Astrocyte (in vitro differentiated cells and primary cell): ENCODE measurements at regions not wholly inside any gene's neighbourhood (a gene's known extent, or its start where the extent isn't known, plus 50 kb on each side); places are given as distances from the start of the nearest gene placed in this dataset.

Experiments
- DNase-seq: peaks from one replicate; pipeline ENCODE4 v3.0.0-alpha.2; 2010; ENCODE audit warnings: low read depth
- FAIRE-seq: peaks from 2 replicates; lab custom pipeline; 2011; peaks lifted over from hg19 to GRCh38; lab: Jason Lieb, UNC
- H2AFZ ChIP-seq: 2 replicates; pipeline ENCODE4 v1.6.0; 2012; ENCODE audit warnings: low read depth, low read length, inconsistent platforms
- H3K27ac ChIP-seq: 2 replicates; pipeline ENCODE4 v1.5.1; 2011; ENCODE audit warnings: low read depth, low read length, inconsistent platforms
- H3K27me3 ChIP-seq: 2 replicates; pipeline ENCODE4 v1.6.0; 2011; ENCODE audit warnings: low read length, inconsistent platforms; ENCODE audit not compliant: insufficient read depth
- H3K36me3 ChIP-seq: 2 replicates; pipeline ENCODE4 v1.5.1; 2011; ENCODE audit warnings: low read length, inconsistent platforms; ENCODE audit not compliant: insufficient read depth
- H3K4me1 ChIP-seq: 2 replicates; pipeline ENCODE4 v1.5.1; 2011; ENCODE audit warnings: low read length, inconsistent platforms; ENCODE audit not compliant: insufficient read depth
- H3K4me2 ChIP-seq: 2 replicates; pipeline ENCODE4 v1.6.0; 2012; ENCODE audit warnings: low read length, inconsistent platforms
- H3K4me3 ChIP-seq: 2 replicates; pipeline ENCODE4 v1.5.1; 2011; ENCODE audit warnings: low read depth, mild to moderate bottlenecking, low read length, inconsistent platforms; ENCODE audit not compliant: insufficient read depth
- H3K79me2 ChIP-seq: 2 replicates; pipeline ENCODE4 v1.6.0; 2012; ENCODE audit warnings: mild to moderate bottlenecking, low read length, inconsistent platforms; ENCODE audit not compliant: insufficient read depth
- H3K9ac ChIP-seq: 2 replicates; pipeline ENCODE4 v1.6.0; 2012; ENCODE audit warnings: mild to moderate bottlenecking, low read length, inconsistent platforms
- H3K9me3 ChIP-seq: 2 replicates; pipeline ENCODE4 v1.5.1; 2012; ENCODE audit warnings: low read depth, mild to moderate bottlenecking, low read length, inconsistent platforms; ENCODE audit not compliant: insufficient read depth
- H4K20me1 ChIP-seq: 2 replicates; pipeline ENCODE4 v1.6.0; 2012; ENCODE audit warnings: low read length, inconsistent platforms; ENCODE audit not compliant: insufficient read depth
- H3K27ac Mint-ChIP-seq: one replicate; pipeline ENCODE4 v1.8.0; 2021; ENCODE audit warnings: mild to moderate bottlenecking, mixed read lengths; ENCODE audit not compliant: unreplicated experiment
- H3K27me3 Mint-ChIP-seq: one replicate; pipeline ENCODE4 v1.8.0; 2021; ENCODE audit warnings: low read depth, mixed read lengths; ENCODE audit not compliant: unreplicated experiment
- H3K36me3 Mint-ChIP-seq: one replicate; pipeline ENCODE4 v1.8.0; 2021; ENCODE audit warnings: low read depth, mixed read lengths; ENCODE audit not compliant: unreplicated experiment
- H3K4me1 Mint-ChIP-seq: one replicate; pipeline ENCODE4 v1.8.0; 2021; ENCODE audit warnings: low read depth, mixed read lengths; ENCODE audit not compliant: unreplicated experiment
- H3K4me3 Mint-ChIP-seq: one replicate; pipeline ENCODE4 v1.8.0; 2021; ENCODE audit warnings: mild to moderate bottlenecking, moderate library complexity, mixed read lengths; ENCODE audit not compliant: unreplicated experiment
- H3K9me3 Mint-ChIP-seq: one replicate; pipeline ENCODE4 v1.8.0; 2021; ENCODE audit warnings: mild to moderate bottlenecking, mixed read lengths; ENCODE audit not compliant: unreplicated experiment
- EZH2 ChIP-seq: IDR thresholded peaks from 2 replicates; pipeline ENCODE4 v1.6.1; 2012; ENCODE audit warnings: mild to moderate bottlenecking, low read length, inconsistent platforms; ENCODE audit not compliant: insufficient read depth
- TF ChIP-seq, protein P1 (sequence below): IDR thresholded peaks from 2 replicates; pipeline ENCODE4 v1.5.1; 2011; ENCODE audit warnings: low read depth, mild to moderate bottlenecking, inconsistent platforms, low read length, moderate library complexity; ENCODE audit not compliant: insufficient read depth

DNA sequence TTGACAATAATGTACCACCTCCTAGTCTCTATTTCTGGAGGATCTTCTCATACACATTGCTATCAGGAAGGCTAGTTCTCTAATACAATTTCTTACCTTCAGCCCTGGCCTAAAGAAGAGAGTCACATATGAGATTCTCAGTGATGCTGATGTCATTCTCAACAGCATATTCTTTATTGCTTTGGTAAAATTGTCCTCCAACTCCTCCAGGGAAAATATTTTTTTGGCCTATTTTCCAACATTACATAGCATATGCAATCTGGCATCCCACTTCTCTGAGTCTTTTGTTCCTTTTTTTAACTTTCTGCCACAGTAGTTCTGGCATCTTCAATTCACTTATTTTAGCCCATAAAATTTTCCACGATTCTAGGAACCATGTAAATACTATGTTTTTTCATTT is 2363.1 kb downstream of the ARAP2 start:
- H3K4me3 Mint-ChIP-seq, result no peak overlapping the region

DNA sequence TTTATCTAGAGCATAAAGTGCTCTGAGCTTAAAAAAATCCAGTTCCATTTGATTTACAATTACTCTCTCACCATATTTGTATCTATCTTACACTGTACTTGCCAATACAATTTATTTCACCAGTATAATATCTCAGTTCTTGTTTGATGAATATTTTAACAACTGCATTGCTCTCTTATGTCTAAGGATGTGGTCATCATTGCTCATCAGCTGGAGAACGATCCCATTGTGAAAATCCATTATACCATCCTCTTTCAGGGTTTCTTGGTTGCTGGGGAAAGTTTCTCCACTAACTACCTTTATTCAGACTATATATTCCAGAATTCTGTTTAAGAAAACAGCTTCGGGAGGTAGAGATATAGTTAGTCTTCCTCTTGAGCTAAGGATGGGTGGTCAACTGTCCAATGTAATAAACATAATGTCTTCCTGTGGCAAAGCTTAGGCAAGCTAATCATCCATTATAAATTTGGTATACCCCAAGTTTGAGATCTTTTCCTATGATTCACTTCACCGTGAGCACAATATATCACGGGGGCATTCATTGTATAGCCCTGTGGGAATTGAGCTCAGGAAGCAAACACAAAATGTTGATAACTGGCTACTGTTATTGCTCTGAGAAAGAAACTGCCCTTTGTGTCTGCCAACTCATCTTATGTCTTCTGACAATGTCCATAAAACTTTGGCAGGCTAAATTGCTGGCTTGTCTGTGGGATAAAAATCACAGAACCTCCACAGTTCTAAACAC is 2361.9 kb downstream of the ARAP2 start:
- Histone ChIP-seq H3K27me3 (no peaks in the 10 kb centered on the region), H2AFZ (no peak overlapping the region), H3K9ac (no peak overlapping the region), H3K4me2 (peak overlapping the region; percentile 28), H3K4me3 (no peak overlapping the region), H3K27ac (no peak overlapping the region), H3K9me3 (no peaks in the 10 kb centered on the region), H3K79me2 (no peaks in the 10 kb centered on the region), H3K36me3 (no peaks in the 10 kb centered on the region), H4K20me1 (no peaks in the 10 kb centered on the region), H3K4me1 (no peaks in the 10 kb centered on the region)
- TF ChIP-seq, protein P1, sequence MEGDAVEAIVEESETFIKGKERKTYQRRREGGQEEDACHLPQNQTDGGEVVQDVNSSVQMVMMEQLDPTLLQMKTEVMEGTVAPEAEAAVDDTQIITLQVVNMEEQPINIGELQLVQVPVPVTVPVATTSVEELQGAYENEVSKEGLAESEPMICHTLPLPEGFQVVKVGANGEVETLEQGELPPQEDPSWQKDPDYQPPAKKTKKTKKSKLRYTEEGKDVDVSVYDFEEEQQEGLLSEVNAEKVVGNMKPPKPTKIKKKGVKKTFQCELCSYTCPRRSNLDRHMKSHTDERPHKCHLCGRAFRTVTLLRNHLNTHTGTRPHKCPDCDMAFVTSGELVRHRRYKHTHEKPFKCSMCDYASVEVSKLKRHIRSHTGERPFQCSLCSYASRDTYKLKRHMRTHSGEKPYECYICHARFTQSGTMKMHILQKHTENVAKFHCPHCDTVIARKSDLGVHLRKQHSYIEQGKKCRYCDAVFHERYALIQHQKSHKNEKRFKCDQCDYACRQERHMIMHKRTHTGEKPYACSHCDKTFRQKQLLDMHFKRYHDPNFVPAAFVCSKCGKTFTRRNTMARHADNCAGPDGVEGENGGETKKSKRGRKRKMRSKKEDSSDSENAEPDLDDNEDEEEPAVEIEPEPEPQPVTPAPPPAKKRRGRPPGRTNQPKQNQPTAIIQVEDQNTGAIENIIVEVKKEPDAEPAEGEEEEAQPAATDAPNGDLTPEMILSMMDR, result no peak
- no peak for TF ChIP-seq EZH2
- peak; percentile 2 for DNase-seq
- FAIRE-seq, result no peak
- Mint-ChIP-seq H3K36me3 (no peaks in the 10 kb centered on the region), H3K27me3 (no peaks in the 10 kb centered on the region), H3K4me1 (peaks cover 4% of the 10 kb centered on the region), H3K4me3 (no peak overlapping the region), H3K27ac (no peak overlapping the region), H3K9me3 (no peaks in the 10 kb centered on the region)

More for the DNA sequence above, 2363.1 kb downstream of the ARAP2 start:
- Mint-ChIP-seq H3K36me3 (no peaks in the 10 kb centered on the region), H3K27me3 (no peaks in the 10 kb centered on the region), H3K9me3 (no peaks in the 10 kb centered on the region), H3K27ac (no peak overlapping the region), H3K4me1 (peaks cover 4% of the 10 kb centered on the region)
- H3K36me3 ChIP-seq, result no peaks in the 10 kb centered on the region
- no peak overlapping the region for H3K9ac ChIP-seq
- H3K4me1 ChIP-seq, result no peaks in the 10 kb centered on the region
- no peak overlapping the region for H3K4me3 ChIP-seq
- TF ChIP-seq EZH2, result no peak
- TF ChIP-seq, protein P1, result no peak
- DNase-seq (no peak), FAIRE-seq (no peak)
- H3K9me3 ChIP-seq, result no peaks in the 10 kb centered on the region
- H3K27me3 ChIP-seq, result no peaks in the 10 kb centered on the region
- no peaks in the 10 kb centered on the region for H3K79me2 ChIP-seq
- H4K20me1 ChIP-seq, result no peaks in the 10 kb centered on the region
- H3K27ac ChIP-seq, result no peak overlapping the region
- H3K4me2 ChIP-seq, result no peak overlapping the region
- H2AFZ ChIP-seq, result no peak overlapping the region

DNA sequence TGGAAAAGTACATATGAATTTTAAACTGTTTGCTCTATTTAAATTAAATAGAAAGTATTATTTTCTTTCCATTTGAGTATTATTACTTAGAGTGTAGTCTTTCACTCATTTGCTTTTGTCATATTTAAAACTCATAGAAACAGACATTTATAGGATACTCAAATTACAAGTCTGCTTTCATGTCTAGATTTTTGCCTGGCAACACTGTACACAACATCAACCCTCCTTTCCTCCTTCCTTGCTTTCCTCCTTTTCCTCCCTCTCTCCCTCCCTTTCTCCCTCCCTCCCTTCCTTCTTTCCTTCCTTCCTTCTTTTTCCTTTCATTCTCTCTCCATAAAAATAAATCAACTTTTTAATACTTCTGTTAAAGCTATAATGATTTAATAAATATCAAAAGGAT is 2361.2 kb downstream of the ARAP2 start:
- Histone ChIP-seq H2AFZ (no peak overlapping the region), H3K79me2 (no peaks in the 10 kb centered on the region), H4K20me1 (no peaks in the 10 kb centered on the region), H3K4me2 (no peak overlapping the region), H3K9ac (no peak overlapping the region), H3K4me3 (no peak overlapping the region), H3K9me3 (no peaks in the 10 kb centered on the region), H3K27ac (no peak overlapping the region), H3K36me3 (no peaks in the 10 kb centered on the region), H3K4me1 (no peaks in the 10 kb centered on the region), H3K27me3 (no peaks in the 10 kb centered on the region)
- FAIRE-seq (no peak), DNase-seq (no peak)
- Mint-ChIP-seq H3K27ac (no peak overlapping the region), H3K27me3 (no peaks in the 10 kb centered on the region), H3K36me3 (no peaks in the 10 kb centered on the region), H3K4me3 (no peak overlapping the region), H3K9me3 (no peaks in the 10 kb centered on the region), H3K4me1 (peaks cover 4% of the 10 kb centered on the region)
- no peak for TF ChIP-seq EZH2
- TF ChIP-seq, protein P1, result no peak
